HCT116 (cell line): ENCODE measurements at regions not wholly inside any gene's neighbourhood (a gene's known extent, or its start where the extent isn't known, plus 50 kb on each side); places are given as distances from the start of the nearest gene placed in this dataset.

Experiments
- ATAC-seq: fragments of 200-7000 bp; cut with Tn5 transposase; 2 replicates; pipeline ENCODE4 v1.9.1; 2020; ENCODE audit warnings: mild to moderate bottlenecking, moderate library complexity
- BruUV-seq: library from RNA; stranded (reverse); fragments of 400-500 nt; replicated peaks from 2 replicates; lab custom pipeline; 2021; lab: Mats Ljungman, UMichigan
- CTCF ChIA-PET: fragments of 300-600 bp; sonication (Branson Sonifier 250); formaldehyde crosslinking; loops from one replicate; lab custom pipeline; 2021; ENCODE audit warnings: antibody characterized with exemption; lab: Charles Lee
- POLR2A ChIA-PET: fragments of 300-600, 350-600 bp; sonication (Branson Sonifier 250); formaldehyde crosslinking; loops from one replicate; lab custom pipeline; 2021; ENCODE audit warnings: antibody characterized with exemption; lab: Charles Lee
- RAD21 ChIA-PET, 2 experiments: fragments of 300-600 bp; sonication (Branson Sonifier 250); formaldehyde crosslinking; loops; one replicate each; lab custom pipeline; 2023; ENCODE audit warnings: low total read pairs in 2 of 2; ENCODE audit not compliant: uncharacterized antibody in 2 of 2, unreplicated experiment in 2 of 2, low non-redundant PET in 1 of 2; lab: Charles Lee
- DNase-seq: peaks from one replicate; pipeline ENCODE4 v3.0.0-alpha.2; 2010; ENCODE audit warnings: low read depth, low spot score
- H2AFZ ChIP-seq: fragments of 200-600 bp; shearing (Covaris generic), sonication (generic); 2 replicates; pipeline ENCODE4 v1.6.1; 2017; ENCODE audit warnings: low read depth, mixed run types, mixed read lengths, antibody characterized with exemption, low read length; ENCODE audit not compliant: poor library complexity, severe bottlenecking
- H3K27ac ChIP-seq: 2 replicates; pipeline ENCODE4 v1.5.1; 2012; ENCODE audit warnings: low read depth, low read length
- H3K27me3 ChIP-seq: fragments of 200-600 bp; sonication (generic); 2 replicates; pipeline ENCODE4 v1.6.1; 2016; ENCODE audit warnings: mixed run types, low read length, mixed read lengths; ENCODE audit not compliant: insufficient read depth
- H3K36me3 ChIP-seq, 2 experiments: fragments of 200-500 bp in 1 of 2; fragments of 200-600 bp in 1 of 2; sonication (Bioruptor generic) in 1 of 2; sonication (generic) in 1 of 2; 2 replicates each; pipeline versions ENCODE4 v1.5.1 to v1.6.1; 2014 to 2016; ENCODE audit warnings: low read length in 2 of 2, inconsistent platforms in 1 of 2, mixed read lengths in 1 of 2, mixed run types in 1 of 2; ENCODE audit not compliant: insufficient read depth in 2 of 2, control insufficient read depth in 1 of 2
- H3K4me1 ChIP-seq, 2 experiments: fragments of 200-600 bp in 1 of 2; sonication (generic) in 1 of 2; 2 replicates each; pipeline versions ENCODE4 v1.5.1 to v1.6.1; 2012 to 2017; ENCODE audit warnings: low read length in 2 of 2, inconsistent platforms in 1 of 2, mild to moderate bottlenecking in 1 of 2, mixed read lengths in 1 of 2, mixed run types in 1 of 2, moderate library complexity in 1 of 2; ENCODE audit not compliant: insufficient read depth in 2 of 2, control insufficient read depth in 1 of 2
- H3K4me2 ChIP-seq: fragments of 200-600 bp; sonication (generic); 2 replicates; pipeline ENCODE4 v1.6.1; 2017; ENCODE audit warnings: mixed run types, low read length, mixed read lengths
- H3K4me3 ChIP-seq, 2 experiments: fragments of 200-600 bp in 1 of 2; sonication (generic) in 1 of 2; replicated peaks in 1 of 2; 2 replicates each; pipeline ENCODE4 v1.5.1; 2011 to 2016; ENCODE audit warnings: low read length in 2 of 2, control low read depth in 1 of 2, low read depth in 1 of 2, mild to moderate bottlenecking in 1 of 2, mixed read lengths in 1 of 2, mixed run types in 1 of 2
- H3K79me2 ChIP-seq: fragments of 200-600 bp; sonication (generic); 2 replicates; pipeline ENCODE4 v1.6.1; 2017; ENCODE audit warnings: mild to moderate bottlenecking, mixed run types, low read length, moderate library complexity, mixed read lengths; ENCODE audit not compliant: insufficient read depth
- H3K9ac ChIP-seq: fragments of 200-600 bp; sonication (generic); 2 replicates; pipeline ENCODE4 v1.6.1; 2016; ENCODE audit warnings: low read length, mixed read lengths
- H3K9me2 ChIP-seq: fragments of 200-600 bp; sonication (generic), shearing (Covaris generic); 2 replicates; pipeline ENCODE4 v1.6.1; 2017; ENCODE audit warnings: mixed run types, mild to moderate bottlenecking, moderate library complexity; ENCODE audit not compliant: insufficient read depth
- H3K9me3 ChIP-seq, 2 experiments: fragments of 200-500 bp in 1 of 2; fragments of 200-600 bp in 1 of 2; sonication (Bioruptor generic) in 1 of 2; sonication (generic) in 1 of 2; 2 replicates each; pipeline ENCODE4 v1.6.1; 2014 to 2017; ENCODE audit warnings: low read length in 2 of 2, mixed read lengths in 2 of 2, inconsistent platforms in 1 of 2, low read depth in 1 of 2, mild to moderate bottlenecking in 1 of 2, mixed run types in 1 of 2, moderate library complexity in 1 of 2; ENCODE audit not compliant: control insufficient read depth in 1 of 2, insufficient read depth in 1 of 2
- H4K20me1 ChIP-seq: fragments of 200-600 bp; sonication (generic), shearing (Covaris generic); 2 replicates; pipeline ENCODE4 v1.6.1; 2017; ENCODE audit warnings: mixed run types, mild to moderate bottlenecking, moderate library complexity; ENCODE audit not compliant: insufficient read depth
- CEBPB ChIP-seq: IDR thresholded peaks from 2 replicates; pipeline ENCODE4 v1.6.1; 2012; ENCODE audit warnings: low read depth
- CTCF ChIP-seq, 3 experiments: fragments of 200-600 bp in 1 of 3; sonication (generic) in 1 of 3; IDR thresholded peaks in 2 of 3; conservative IDR thresholded peaks in 1 of 3; 2 replicates each; pipeline ENCODE4 v1.5.1; 2012 to 2017; ENCODE audit warnings: low read depth in 2 of 3, low read length in 2 of 3, antibody characterized with exemption in 1 of 3, borderline replicate concordance in 1 of 3, control low read depth in 1 of 3, mild to moderate bottlenecking in 1 of 3, mixed read lengths in 1 of 3, mixed run types in 1 of 3, moderate library complexity in 1 of 3; ENCODE audit not compliant: insufficient read depth in 1 of 3
- ELF1 ChIP-seq: IDR thresholded peaks from 2 replicates; pipeline ENCODE4 v1.6.1; 2012; ENCODE audit warnings: low read depth, borderline replicate concordance
- EZH2phosphoT487 ChIP-seq: fragments of 200-600 bp; IDR thresholded peaks from 2 replicates; pipeline ENCODE4 v1.6.1; 2018; ENCODE audit warnings: antibody characterized with exemption, borderline replicate concordance
- JUND ChIP-seq: IDR thresholded peaks from 2 replicates; pipeline ENCODE4 v1.6.1; 2012
- MAX ChIP-seq: IDR thresholded peaks from 2 replicates; pipeline ENCODE4 v1.6.1; 2012
- POLR2A ChIP-seq: IDR thresholded peaks from 2 replicates; pipeline ENCODE4 v1.7.0; 2011; ENCODE audit warnings: borderline replicate concordance; ENCODE audit not compliant: insufficient read depth, insufficient read length; ENCODE audit errors: extremely low read depth
- TCF7L2 ChIP-seq: IDR thresholded peaks from 2 replicates; pipeline ENCODE4 v1.7.0; 2011; ENCODE audit warnings: borderline replicate concordance, inconsistent platforms; ENCODE audit not compliant: insufficient read depth, insufficient read length; ENCODE audit errors: extremely low read depth
- ZNF274 ChIP-seq: fragments of 200-500 bp; sonication (Bioruptor generic); IDR thresholded peaks from 2 replicates; pipeline ENCODE4 v1.6.1; 2014; ENCODE audit warnings: mild to moderate bottlenecking, low read depth, low read length, inconsistent platforms
- intact Hi-C: fragments of 100-400 bp; cut with micrococcal nuclease; formaldehyde crosslinking; loops from 2 replicates; pipeline ENCODE4 v1.10.0; 2022
- TF ChIP-seq, protein P1 (sequence below): IDR thresholded peaks from 2 replicates; pipeline ENCODE4 v1.6.1; 2011; ENCODE audit warnings: mild to moderate bottlenecking, low read length, moderate library complexity; ENCODE audit not compliant: insufficient replicate concordance; ENCODE audit errors: extremely low read depth

DNA sequence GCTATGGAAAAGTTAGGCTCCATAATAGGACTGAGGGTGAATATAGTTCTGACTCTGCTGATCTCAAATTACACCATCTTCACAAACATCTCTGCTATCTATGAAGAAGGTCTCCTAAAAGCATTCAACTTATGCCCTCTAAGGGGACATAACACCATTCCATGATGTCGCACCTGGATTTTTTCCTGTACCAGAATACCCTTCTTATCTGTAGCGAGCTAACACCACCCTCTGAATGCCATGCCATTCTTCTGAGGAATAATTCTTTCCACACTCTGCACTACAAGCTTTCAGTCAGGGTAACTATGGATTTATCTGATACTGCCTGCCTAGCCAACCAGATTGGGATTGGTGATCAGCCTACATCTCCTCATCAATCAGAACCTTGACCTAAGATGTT is 203.8 kb downstream of the PTPRC start:
- BruUV-seq: no TSS peak

More for the DNA sequence above, 203.8 kb downstream of the PTPRC start:
- CTCF ChIA-PET: no interaction called here
- POLR2A ChIA-PET: no interaction called here
- Histone ChIP-seq H3K4me1 (no peaks in the 10 kb centered on the region), H3K9me2 (no peaks in the 10 kb centered on the region), H3K9me3 (no peaks in the 10 kb centered on the region), H3K27ac (no peak overlapping the region), H3K27me3 (no peaks in the 10 kb centered on the region), H4K20me1 (no peaks in the 10 kb centered on the region), H3K4me3 (no peak overlapping the region), H3K9ac (no peak overlapping the region)
- DNase-seq (no peak), ATAC-seq (no peak)
- intact Hi-C loops: no loop called here
- TF ChIP-seq POLR2A: no peak
- no peak for TF ChIP-seq EZH2phosphoT487
- TF ChIP-seq, protein P1, sequence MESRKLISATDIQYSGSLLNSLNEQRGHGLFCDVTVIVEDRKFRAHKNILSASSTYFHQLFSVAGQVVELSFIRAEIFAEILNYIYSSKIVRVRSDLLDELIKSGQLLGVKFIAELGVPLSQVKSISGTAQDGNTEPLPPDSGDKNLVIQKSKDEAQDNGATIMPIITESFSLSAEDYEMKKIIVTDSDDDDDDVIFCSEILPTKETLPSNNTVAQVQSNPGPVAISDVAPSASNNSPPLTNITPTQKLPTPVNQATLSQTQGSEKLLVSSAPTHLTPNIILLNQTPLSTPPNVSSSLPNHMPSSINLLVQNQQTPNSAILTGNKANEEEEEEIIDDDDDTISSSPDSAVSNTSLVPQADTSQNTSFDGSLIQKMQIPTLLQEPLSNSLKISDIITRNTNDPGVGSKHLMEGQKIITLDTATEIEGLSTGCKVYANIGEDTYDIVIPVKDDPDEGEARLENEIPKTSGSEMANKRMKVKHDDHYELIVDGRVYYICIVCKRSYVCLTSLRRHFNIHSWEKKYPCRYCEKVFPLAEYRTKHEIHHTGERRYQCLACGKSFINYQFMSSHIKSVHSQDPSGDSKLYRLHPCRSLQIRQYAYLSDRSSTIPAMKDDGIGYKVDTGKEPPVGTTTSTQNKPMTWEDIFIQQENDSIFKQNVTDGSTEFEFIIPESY: no peak
- TF ChIP-seq MAX: no peak
- no peak for TF ChIP-seq CTCF (IDR thresholded peaks at IDR 0.05 in 2 of 3, conservative IDR thresholded peaks at IDR 0.05 in 1 of 3; ENCODE audit: borderline replicate concordance in 1 of 3, insufficient read depth in 1 of 3, low read depth in 2 of 3, low read length in 2 of 3)
- TF ChIP-seq CEBPB: no peak
- no peak for TF ChIP-seq TCF7L2
- TF ChIP-seq ELF1: no peak
- TF ChIP-seq JUND: no peak
- no peak for TF ChIP-seq ZNF274
- TF ChIP-seq, all 23 proteins: peak for 0
- H3K79me2 ChIP-seq: no peaks in the 10 kb centered on the region
- RAD21 ChIA-PET: no interaction called here
- no peak overlapping the region for H2AFZ ChIP-seq
- H3K36me3 ChIP-seq: no peaks in the 10 kb centered on the region
- no peak overlapping the region for H3K4me2 ChIP-seq
